Astrocyte of the spinal cord (primary cell): ENCODE measurements at regions not wholly inside any gene's neighbourhood (a gene's known extent, or its start where the extent isn't known, plus 50 kb on each side); places are given as distances from the start of the nearest gene placed in this dataset.

Experiments used
- DNase-seq: peaks from one replicate; pipeline ENCODE4 v3.0.0; 2011; ENCODE audit warnings: low read depth, low spot score
- H3K4me3 ChIP-seq: 2 replicates; pipeline ENCODE4 v1.5.1; 2011; ENCODE audit warnings: low read depth, mild to moderate bottlenecking, low read length, moderate library complexity
- CTCF ChIP-seq: IDR thresholded peaks from 2 replicates; pipeline ENCODE4 v1.5.1; 2012; ENCODE audit warnings: low read depth, mild to moderate bottlenecking, low read length, inconsistent platforms
- in situ Hi-C: cut with HindIII; loops from 2 replicates; pipeline ENCODE4 v1.10.0; 2017; ENCODE audit warnings: low sequenced_read_pairs

DNA sequence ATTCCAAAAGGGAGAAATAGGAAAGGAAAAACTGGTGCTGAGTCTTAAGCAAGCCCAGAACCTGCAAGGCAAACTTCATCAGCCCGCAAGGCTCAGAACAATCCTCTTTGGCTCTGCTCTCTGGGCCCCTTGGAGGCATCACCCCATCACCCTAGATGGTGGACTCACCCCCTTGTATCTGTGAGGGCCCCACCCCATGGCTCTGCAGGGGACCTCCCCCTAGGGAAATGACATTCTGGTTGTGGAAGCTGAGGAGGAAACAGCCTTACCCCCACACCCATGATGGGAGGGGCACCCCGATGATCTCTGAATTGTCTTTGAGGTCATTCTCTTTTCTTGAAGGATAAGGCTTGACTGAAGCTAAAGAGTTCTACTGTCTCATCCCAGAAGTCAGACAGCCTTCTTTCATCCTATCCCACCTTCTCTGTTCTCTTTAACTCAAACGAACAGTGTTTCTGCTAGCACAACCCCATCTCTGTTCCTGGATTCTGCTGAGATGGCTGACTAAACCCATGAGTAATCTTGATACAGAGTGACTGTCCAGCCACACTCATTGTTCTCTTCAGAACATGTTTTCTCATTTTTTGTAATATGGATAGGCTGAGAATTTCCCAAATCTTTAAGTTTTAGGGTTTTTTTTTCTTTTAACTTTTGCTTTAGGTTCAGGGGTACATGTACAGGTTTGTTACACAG is 492.1 kb upstream of the MYT1L start:
- in situ Hi-C loops: no loop called here
- DNase-seq: no peak
- H3K4me3 ChIP-seq: no peak overlapping the region
- no peak for TF ChIP-seq CTCF

DNA sequence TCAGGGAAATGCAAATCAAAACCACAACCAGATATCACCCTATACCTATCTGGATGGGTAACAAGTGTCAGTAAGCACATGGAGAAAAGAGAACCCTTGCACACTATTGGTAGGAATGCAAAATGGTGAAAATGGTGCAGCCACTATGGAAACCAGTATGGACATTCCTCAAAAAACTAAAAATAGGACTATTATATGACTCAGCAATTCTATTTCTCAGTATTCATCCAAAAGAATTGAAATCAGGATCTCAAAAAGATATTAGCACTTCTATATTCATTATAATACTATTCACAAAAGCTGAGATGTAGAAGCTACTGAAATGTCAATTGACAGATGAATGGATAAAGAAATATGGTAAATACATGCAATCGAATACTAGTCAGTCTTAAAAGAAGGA is 491.1 kb upstream of the MYT1L start:
- TF ChIP-seq CTCF: no peak
- in situ Hi-C loops: no loop called here
- no peak overlapping the region for H3K4me3 ChIP-seq
- DNase-seq: no peak

GRCh38 chr2:2812648-2813047 is 481.6 kb upstream of the MYT1L start:
- in situ Hi-C loops: no loop called here
- no peak for TF ChIP-seq CTCF
- no peak for DNase-seq
- no peak overlapping the region for H3K4me3 ChIP-seq

- no peak for TF ChIP-seq CTCF
- in situ Hi-C loops: no loop called here
- no peak overlapping the region for H3K4me3 ChIP-seq
- DNase-seq: no peak
Observed at GRCh38 chr2:2812117-2812516, 481.0 kb upstream of the MYT1L start.

- in situ Hi-C loops: no loop called here
- no peak for DNase-seq
- no peak for TF ChIP-seq CTCF
- no peak overlapping the region for H3K4me3 ChIP-seq
Observed at GRCh38 chr2:2810504-2810903, 479.4 kb upstream of the MYT1L start.

DNA sequence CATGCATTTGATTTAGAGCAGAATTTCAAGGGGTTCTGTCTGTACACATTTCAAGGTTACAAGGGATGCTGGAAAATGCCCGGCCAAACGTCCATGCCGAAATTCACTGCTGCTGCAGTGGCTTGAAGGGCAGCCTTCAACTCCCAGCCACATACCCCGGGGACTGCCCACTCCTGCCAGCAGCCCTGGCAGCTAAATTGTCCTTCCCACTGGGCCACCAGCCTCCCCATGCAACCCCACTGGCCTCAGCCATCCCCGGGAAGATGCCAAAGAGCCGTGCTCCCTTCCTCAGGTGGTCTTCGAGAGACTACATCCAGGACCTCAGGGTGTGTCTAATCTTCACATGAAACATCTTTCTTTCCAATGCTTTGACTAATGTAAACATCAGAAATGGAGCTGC is 478.7 kb upstream of the MYT1L start:
- no peak for DNase-seq
- in situ Hi-C loops: no loop called here
- H3K4me3 ChIP-seq: no peak overlapping the region
- no peak for TF ChIP-seq CTCF
